ENCODE measurements at regions not wholly inside any gene's neighbourhood (a gene's known extent, or its start where the extent isn't known, plus 50 kb on each side); places are given as distances from the start of the nearest gene placed in this dataset.

DNA sequence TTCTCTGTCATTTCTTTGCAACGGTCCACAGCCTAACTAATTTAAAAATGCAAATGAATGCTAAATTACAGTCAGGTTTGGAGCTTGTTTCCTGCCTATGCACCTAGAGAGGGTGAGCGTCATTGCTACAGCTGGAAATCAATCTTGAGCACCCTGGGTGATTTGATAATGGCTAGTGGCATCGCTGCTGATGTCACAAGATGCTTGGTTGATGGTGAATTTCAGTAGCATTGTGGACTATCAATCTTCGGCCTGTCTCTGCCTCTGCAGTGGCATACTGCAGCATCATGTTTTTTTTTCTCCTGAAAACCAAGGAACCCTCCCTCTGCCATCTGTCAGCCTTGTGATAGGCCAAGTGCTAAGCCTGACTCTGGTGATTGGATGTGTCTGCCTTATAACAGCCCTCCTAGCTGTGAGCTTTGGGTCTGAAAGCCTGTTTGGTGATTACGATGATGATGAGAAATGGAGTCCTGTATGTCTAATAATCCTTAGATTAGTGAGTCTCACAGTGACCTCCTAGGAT is 75.3 kb downstream of the NMUR2 start:
- POLR2A ChIA-PET, result no interaction called here

DNA sequence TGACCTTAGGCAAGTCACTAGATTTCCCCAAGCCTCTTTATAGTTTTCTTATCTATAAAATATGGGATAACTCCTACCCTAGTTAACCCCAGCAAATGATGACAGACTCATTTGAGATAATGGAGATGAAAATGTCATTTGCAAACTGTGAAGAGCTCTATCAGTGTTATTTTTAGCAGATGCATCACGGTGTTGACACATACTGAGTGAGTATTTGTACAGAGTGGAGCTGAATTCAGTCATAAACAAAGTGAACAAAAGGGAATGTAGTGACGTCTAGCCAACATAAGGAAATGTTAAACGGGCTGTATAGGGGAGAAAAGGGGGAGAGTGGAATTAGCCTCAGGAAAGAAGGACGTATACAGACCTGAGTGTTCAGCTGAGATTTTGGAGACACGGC is 75.9 kb downstream of the NMUR2 start:
- H3K36me3 ChIP-seq (ENCODE audit: control insufficient read depth, insufficient read depth, low read length), result no peaks in the 10 kb centered on the region
- H3K4me3 ChIP-seq (ENCODE audit: low read depth, low read length), result no peak overlapping the region
- TF ChIP-seq, protein P1, sequence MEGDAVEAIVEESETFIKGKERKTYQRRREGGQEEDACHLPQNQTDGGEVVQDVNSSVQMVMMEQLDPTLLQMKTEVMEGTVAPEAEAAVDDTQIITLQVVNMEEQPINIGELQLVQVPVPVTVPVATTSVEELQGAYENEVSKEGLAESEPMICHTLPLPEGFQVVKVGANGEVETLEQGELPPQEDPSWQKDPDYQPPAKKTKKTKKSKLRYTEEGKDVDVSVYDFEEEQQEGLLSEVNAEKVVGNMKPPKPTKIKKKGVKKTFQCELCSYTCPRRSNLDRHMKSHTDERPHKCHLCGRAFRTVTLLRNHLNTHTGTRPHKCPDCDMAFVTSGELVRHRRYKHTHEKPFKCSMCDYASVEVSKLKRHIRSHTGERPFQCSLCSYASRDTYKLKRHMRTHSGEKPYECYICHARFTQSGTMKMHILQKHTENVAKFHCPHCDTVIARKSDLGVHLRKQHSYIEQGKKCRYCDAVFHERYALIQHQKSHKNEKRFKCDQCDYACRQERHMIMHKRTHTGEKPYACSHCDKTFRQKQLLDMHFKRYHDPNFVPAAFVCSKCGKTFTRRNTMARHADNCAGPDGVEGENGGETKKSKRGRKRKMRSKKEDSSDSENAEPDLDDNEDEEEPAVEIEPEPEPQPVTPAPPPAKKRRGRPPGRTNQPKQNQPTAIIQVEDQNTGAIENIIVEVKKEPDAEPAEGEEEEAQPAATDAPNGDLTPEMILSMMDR (IDR thresholded peaks at IDR 0.05; ENCODE audit: insufficient read depth, low read depth, low read length), result no peak
- CTCF ChIA-PET, result no interaction called here
- POLR2A ChIA-PET, result no interaction called here
- no peak for DNase-seq (ENCODE audit: low read depth)
- no peaks in the 10 kb centered on the region for H3K27me3 ChIP-seq (ENCODE audit: control insufficient read depth, insufficient read depth, low read length)

More for the DNA sequence above, 75.3 kb downstream of the NMUR2 start:
- H3K4me3 ChIP-seq (ENCODE audit: low read depth, low read length), result no peak overlapping the region
- DNase-seq (ENCODE audit: low read depth), result no peak
- TF ChIP-seq, protein P1 (IDR thresholded peaks at IDR 0.05; ENCODE audit: insufficient read depth, low read depth, low read length), result no peak
- no peaks in the 10 kb centered on the region for H3K27me3 ChIP-seq (ENCODE audit: control insufficient read depth, insufficient read depth, low read length)
- no peaks in the 10 kb centered on the region for H3K36me3 ChIP-seq (ENCODE audit: control insufficient read depth, insufficient read depth, low read length)
- CTCF ChIA-PET, result no interaction called here

DNA sequence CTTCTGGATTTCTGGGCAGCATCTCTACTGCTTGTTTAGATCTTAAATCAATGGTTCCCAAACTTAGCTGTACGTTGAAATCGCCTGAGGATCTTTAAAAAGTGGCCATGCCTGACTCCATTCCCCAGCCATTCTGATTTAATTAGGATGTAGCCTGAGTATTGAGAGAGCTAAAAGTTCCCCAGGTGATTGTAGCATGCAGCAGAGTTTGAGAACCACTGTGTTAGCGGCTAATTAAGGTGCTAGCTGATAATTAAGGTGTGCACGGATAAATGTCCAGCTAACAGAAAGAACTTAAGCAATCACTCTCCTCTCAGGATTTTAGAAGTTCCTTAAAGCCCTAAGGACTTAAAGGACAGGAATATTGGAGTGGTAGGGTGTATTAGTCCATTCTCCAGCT is 89.1 kb downstream of the NMUR2 start:
- Histone ChIP-seq H3K36me3 (ENCODE audit: control insufficient read depth, insufficient read depth, low read length) (no peaks in the 10 kb centered on the region), H3K4me3 (ENCODE audit: low read depth, low read length) (no peak overlapping the region), H3K27me3 (ENCODE audit: control insufficient read depth, insufficient read depth, low read length) (no peaks in the 10 kb centered on the region)
- CTCF ChIA-PET, result no interaction called here
- TF ChIP-seq, protein P1 (IDR thresholded peaks at IDR 0.05; ENCODE audit: insufficient read depth, low read depth, low read length), result no peak
- POLR2A ChIA-PET, result no interaction called here
- DNase-seq (ENCODE audit: low read depth), result no peak

DNA sequence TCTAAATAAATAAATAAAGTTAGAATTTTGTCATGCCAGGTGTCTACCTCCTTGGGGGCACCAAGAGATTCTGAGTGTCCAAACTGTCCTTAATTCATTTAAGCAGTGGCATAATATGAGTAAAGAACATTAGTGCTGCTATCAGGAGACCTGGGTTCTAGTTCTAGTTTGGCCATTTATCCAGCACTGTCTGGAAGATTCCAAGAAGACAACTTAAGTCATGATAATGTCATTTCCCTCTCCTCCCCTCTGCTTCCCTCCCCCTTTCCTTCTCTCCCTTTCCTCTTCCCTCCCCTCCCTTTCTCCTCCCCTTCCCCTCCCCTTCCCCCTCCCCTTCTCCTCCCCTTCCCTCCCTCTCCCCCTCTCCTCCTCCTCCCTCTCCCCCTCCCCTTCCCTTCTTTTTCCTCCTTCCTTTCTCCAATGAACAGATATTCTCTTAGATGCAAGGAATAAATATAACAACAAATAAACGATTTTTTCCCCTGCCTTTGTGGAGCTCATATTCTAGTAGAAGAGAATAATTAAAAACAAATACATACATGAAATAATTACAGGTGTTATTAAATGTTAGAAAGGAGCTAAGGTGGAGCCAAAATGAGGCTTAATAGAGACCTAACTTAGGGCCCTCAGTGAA is 90.8 kb downstream of the NMUR2 start:
- POLR2A ChIA-PET, result no interaction called here
- CTCF ChIA-PET, result no interaction called here
- no peak for DNase-seq (ENCODE audit: low read depth)
- TF ChIP-seq, protein P1 (IDR thresholded peaks at IDR 0.05; ENCODE audit: insufficient read depth, low read depth, low read length), result no peak
- Histone ChIP-seq H3K36me3 (ENCODE audit: control insufficient read depth, insufficient read depth, low read length) (no peaks in the 10 kb centered on the region), H3K27me3 (ENCODE audit: control insufficient read depth, insufficient read depth, low read length) (no peaks in the 10 kb centered on the region), H3K4me3 (ENCODE audit: low read depth, low read length) (no peak overlapping the region)

DNA sequence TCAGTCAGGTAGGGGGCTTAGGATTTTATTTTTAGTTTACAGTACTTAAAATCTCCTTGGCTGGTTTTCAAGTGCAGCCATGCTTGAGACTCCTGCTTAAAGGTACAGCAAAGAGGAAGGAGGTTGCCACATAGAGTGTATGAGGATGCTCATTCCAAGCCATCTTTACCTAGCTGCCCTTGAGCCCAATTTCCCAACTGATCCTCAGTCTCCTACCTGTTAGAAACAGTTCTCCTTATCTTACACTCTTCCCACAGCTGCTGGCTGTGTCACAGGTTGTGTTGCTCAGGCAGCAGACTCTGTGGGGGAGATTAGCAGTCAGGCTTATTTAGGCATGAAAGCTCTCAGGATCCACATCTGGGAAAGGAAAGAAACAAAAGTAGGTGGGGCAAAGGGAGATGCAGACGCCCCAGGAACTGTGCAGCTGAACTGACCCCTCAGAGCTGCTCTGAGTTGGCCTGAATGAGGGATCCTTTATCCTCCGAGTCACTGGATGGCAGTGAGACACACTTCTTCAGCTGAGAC is 95.1 kb downstream of the NMUR2 start:
- Histone ChIP-seq H3K27me3 (ENCODE audit: control insufficient read depth, insufficient read depth, low read length) (no peaks in the 10 kb centered on the region), H3K4me3 (ENCODE audit: low read depth, low read length) (no peak overlapping the region), H3K36me3 (ENCODE audit: control insufficient read depth, insufficient read depth, low read length) (no peaks in the 10 kb centered on the region)
- ChIA-PET CTCF (no interaction called here), POLR2A (no interaction called here)
- no peak for DNase-seq (ENCODE audit: low read depth)
- TF ChIP-seq, protein P1 (IDR thresholded peaks at IDR 0.05; ENCODE audit: insufficient read depth, low read depth, low read length), result no peak

Measured in BJ (cell line).